ENCODE measurements at regions not wholly inside any gene's neighbourhood (a gene's known extent, or its start where the extent isn't known, plus 50 kb on each side); places are given as distances from the start of the nearest gene placed in this dataset.

- no peaks in the 10 kb centered on the region for H3K27me3 ChIP-seq (ENCODE audit: control insufficient read depth, insufficient read depth, low read length)
- H3K4me3 ChIP-seq (ENCODE audit: low read depth, low read length): no peak overlapping the region
- FAIRE-seq: no peak
- DNase-seq (ENCODE audit: low read depth): no peak
- no peak for TF ChIP-seq CTCF (IDR thresholded peaks at IDR 0.05; ENCODE audit: insufficient read depth, low read length, severe bottlenecking)
- H3K36me3 ChIP-seq (ENCODE audit: control insufficient read depth, insufficient read depth, low read length): no peaks in the 10 kb centered on the region
Measured at GRCh38 chr4:174430576-174430975, 91.7 kb downstream of the HPGD start.

GRCh38 chr4:174429701-174430410 is 92.4 kb downstream of the HPGD start:
- FAIRE-seq (no peak), DNase-seq (ENCODE audit: low read depth) (no peak)
- Histone ChIP-seq H3K36me3 (ENCODE audit: control insufficient read depth, insufficient read depth, low read length) (no peaks in the 10 kb centered on the region), H3K27me3 (ENCODE audit: control insufficient read depth, insufficient read depth, low read length) (no peaks in the 10 kb centered on the region), H3K4me3 (ENCODE audit: low read depth, low read length) (no peak overlapping the region)
- TF ChIP-seq CTCF (IDR thresholded peaks at IDR 0.05; ENCODE audit: insufficient read depth, low read length, severe bottlenecking): no peak

- DNase-seq (ENCODE audit: low read depth) (peak; percentile 67), FAIRE-seq (no peak)
- Histone ChIP-seq H3K36me3 (ENCODE audit: control insufficient read depth, insufficient read depth, low read length) (no peaks in the 10 kb centered on the region), H3K27me3 (ENCODE audit: control insufficient read depth, insufficient read depth, low read length) (no peaks in the 10 kb centered on the region), H3K4me3 (ENCODE audit: low read depth, low read length) (no peak overlapping the region)
- TF ChIP-seq CTCF (IDR thresholded peaks at IDR 0.05; ENCODE audit: insufficient read depth, low read length, severe bottlenecking): no peak
Measured at GRCh38 chr4:174427571-174428140, 94.6 kb downstream of the HPGD start.

GRCh38 chr4:174425669-174426068 is 96.6 kb downstream of the HPGD start:
- no peak for DNase-seq (ENCODE audit: low read depth)
- no peak for TF ChIP-seq CTCF (IDR thresholded peaks at IDR 0.05; ENCODE audit: insufficient read depth, low read length, severe bottlenecking)
- no peaks in the 10 kb centered on the region for H3K27me3 ChIP-seq (ENCODE audit: control insufficient read depth, insufficient read depth, low read length)
- H3K36me3 ChIP-seq (ENCODE audit: control insufficient read depth, insufficient read depth, low read length): no peaks in the 10 kb centered on the region
- FAIRE-seq: no peak
- H3K4me3 ChIP-seq (ENCODE audit: low read depth, low read length): no peak overlapping the region

GRCh38 chr4:174423257-174423944 is 98.9 kb downstream of the HPGD start:
- H3K27me3 ChIP-seq (ENCODE audit: control insufficient read depth, insufficient read depth, low read length): no peaks in the 10 kb centered on the region
- DNase-seq (ENCODE audit: low read depth) (peak; percentile 99), FAIRE-seq (peak; percentile 13)
- no peaks in the 10 kb centered on the region for H3K36me3 ChIP-seq (ENCODE audit: control insufficient read depth, insufficient read depth, low read length)
- no peak for TF ChIP-seq CTCF (IDR thresholded peaks at IDR 0.05; ENCODE audit: insufficient read depth, low read length, severe bottlenecking)
- H3K4me3 ChIP-seq (ENCODE audit: low read depth, low read length): no peak overlapping the region

Measured in bronchial epithelial cell (primary cell).